Adipocyte (in vitro differentiated cells): ENCODE measurements at regions not wholly inside any gene's neighbourhood (a gene's known extent, or its start where the extent isn't known, plus 50 kb on each side); places are given as distances from the start of the nearest gene placed in this dataset.

ENCODE experiments used
- DNase-seq: peaks from one replicate; pipeline ENCODE4 v3.0.0-alpha.2; 2015; ENCODE audit warnings: low read depth
- H3K27me3 ChIP-seq: replicated peaks from 2 replicates; pipeline ENCODE4 v1.7.0; 2013; ENCODE audit warnings: mild to moderate bottlenecking, low read length, moderate library complexity; ENCODE audit not compliant: control insufficient read depth, insufficient read depth
- H3K36me3 ChIP-seq: 2 replicates; pipeline ENCODE4 v1.7.0; 2013; ENCODE audit warnings: low read length, mild to moderate bottlenecking, moderate library complexity; ENCODE audit not compliant: control insufficient read depth, insufficient read depth, severe bottlenecking
- H3K4me1 ChIP-seq: 2 replicates; pipeline ENCODE4 v1.7.0; 2013; ENCODE audit warnings: mild to moderate bottlenecking, low read length, moderate library complexity; ENCODE audit not compliant: control insufficient read depth, insufficient read depth
- H3K4me3 ChIP-seq: 2 replicates; pipeline ENCODE4 v1.7.0; 2013; ENCODE audit warnings: mild to moderate bottlenecking, low read length, moderate library complexity
- H3K9ac ChIP-seq: 2 replicates; pipeline ENCODE4 v1.7.0; 2013; ENCODE audit warnings: mild to moderate bottlenecking, low read length, moderate library complexity
- H3K9me3 ChIP-seq: 2 replicates; pipeline ENCODE4 v1.7.0; 2013; ENCODE audit warnings: mild to moderate bottlenecking, low read length, moderate library complexity; ENCODE audit not compliant: control insufficient read depth

DNA sequence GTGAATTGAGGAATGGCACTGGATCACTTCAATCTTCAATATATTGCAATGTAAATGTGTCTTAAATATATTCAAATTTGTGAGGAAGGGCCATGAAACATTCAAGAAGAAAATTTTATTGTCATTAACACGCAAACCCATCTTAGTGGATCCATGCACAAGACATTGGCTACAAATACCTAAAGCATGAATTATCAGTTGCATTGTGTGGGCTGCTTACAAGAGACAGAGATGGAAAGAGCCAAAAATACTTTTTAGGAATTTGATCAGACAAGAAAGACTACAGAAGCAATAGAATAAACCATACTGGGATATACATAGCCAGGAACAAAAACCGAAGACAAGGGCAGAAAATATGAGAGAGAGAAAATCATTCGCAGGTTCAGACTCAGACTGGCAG lies 616.2 kb upstream of the GRIA3 start:
- Histone ChIP-seq H3K4me1 (peaks cover 13% of the 10 kb centered on the region), H3K9me3 (peaks cover 10% of the 10 kb centered on the region), H3K36me3 (no peaks in the 10 kb centered on the region), H3K4me3 (no peak overlapping the region), H3K27me3 (no peaks in the 10 kb centered on the region), H3K9ac (no peak overlapping the region)
- DNase-seq = peak; percentile 23

- no peaks in the 10 kb centered on the region for H3K36me3 ChIP-seq
- peaks cover 13% of the 10 kb centered on the region for H3K9me3 ChIP-seq
- no peaks in the 10 kb centered on the region for H3K27me3 ChIP-seq
- H3K4me1 ChIP-seq = no peaks in the 10 kb centered on the region
- DNase-seq = peak; percentile 70
- no peak overlapping the region for H3K4me3 ChIP-seq
- no peak overlapping the region for H3K9ac ChIP-seq
Observed at GRCh38 chrX:122572461-122572860, 611.6 kb upstream of the GRIA3 start.

DNA sequence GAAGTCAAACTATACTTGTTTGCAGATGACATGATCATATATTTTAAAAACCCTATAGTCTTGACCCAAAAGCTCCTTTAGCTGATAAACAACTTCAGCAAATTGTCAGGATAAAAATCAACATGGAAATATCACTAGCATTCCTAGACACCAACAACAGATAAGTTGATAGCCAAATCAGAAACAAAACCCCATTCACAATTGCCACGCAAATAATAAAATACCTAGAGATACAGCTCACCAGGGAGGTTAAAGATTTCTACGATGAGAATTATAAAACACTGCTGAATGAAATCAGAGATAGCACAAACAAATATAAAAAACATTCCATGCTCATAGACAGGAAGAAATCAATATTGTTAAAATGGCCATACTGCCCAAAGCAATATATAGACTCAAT lies 605.0 kb upstream of the GRIA3 start:
- no peaks in the 10 kb centered on the region for H3K27me3 ChIP-seq
- H3K4me3 ChIP-seq = no peak overlapping the region
- H3K36me3 ChIP-seq = no peaks in the 10 kb centered on the region
- H3K4me1 ChIP-seq = no peaks in the 10 kb centered on the region
- H3K9ac ChIP-seq = no peak overlapping the region
- H3K9me3 ChIP-seq = no peaks in the 10 kb centered on the region
- no peak for DNase-seq

DNA sequence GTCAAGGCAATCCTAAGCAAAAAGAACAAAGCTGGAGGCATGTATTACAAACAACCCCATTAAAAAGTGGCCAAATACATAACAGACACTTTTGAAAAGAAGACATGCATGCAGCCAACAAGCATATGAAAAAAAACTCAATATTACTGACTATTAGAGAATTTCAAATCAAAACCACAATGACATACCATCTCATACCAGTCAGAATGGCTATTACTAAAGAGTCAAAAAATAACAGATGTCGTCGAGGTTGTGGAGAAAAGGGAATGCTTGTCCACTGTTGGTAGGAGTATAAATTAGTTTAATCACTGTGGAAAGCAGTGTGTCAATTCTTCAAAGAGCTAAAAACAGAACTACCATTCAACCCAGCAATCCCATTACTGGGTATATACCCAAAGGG lies 604.6 kb upstream of the GRIA3 start:
- H3K36me3 ChIP-seq = no peaks in the 10 kb centered on the region
- no peaks in the 10 kb centered on the region for H3K4me1 ChIP-seq
- no peaks in the 10 kb centered on the region for H3K27me3 ChIP-seq
- no peak overlapping the region for H3K4me3 ChIP-seq
- no peak overlapping the region for H3K9ac ChIP-seq
- no peaks in the 10 kb centered on the region for H3K9me3 ChIP-seq
- DNase-seq = no peak

- H3K27me3 ChIP-seq = no peaks in the 10 kb centered on the region
- no peak overlapping the region for H3K9ac ChIP-seq
- H3K4me1 ChIP-seq = no peaks in the 10 kb centered on the region
- H3K4me3 ChIP-seq = no peak overlapping the region
- no peaks in the 10 kb centered on the region for H3K36me3 ChIP-seq
- H3K9me3 ChIP-seq = no peaks in the 10 kb centered on the region
- DNase-seq = no peak
Observed at GRCh38 chrX:122582280-122582974, 601.7 kb upstream of the GRIA3 start.

- no peaks in the 10 kb centered on the region for H3K27me3 ChIP-seq
- no peaks in the 10 kb centered on the region for H3K4me1 ChIP-seq
- no peaks in the 10 kb centered on the region for H3K9me3 ChIP-seq
- DNase-seq = no peak
- H3K4me3 ChIP-seq = no peak overlapping the region
- no peak overlapping the region for H3K9ac ChIP-seq
- no peaks in the 10 kb centered on the region for H3K36me3 ChIP-seq
Observed at GRCh38 chrX:122582975-122583305, 601.1 kb upstream of the GRIA3 start.

DNA sequence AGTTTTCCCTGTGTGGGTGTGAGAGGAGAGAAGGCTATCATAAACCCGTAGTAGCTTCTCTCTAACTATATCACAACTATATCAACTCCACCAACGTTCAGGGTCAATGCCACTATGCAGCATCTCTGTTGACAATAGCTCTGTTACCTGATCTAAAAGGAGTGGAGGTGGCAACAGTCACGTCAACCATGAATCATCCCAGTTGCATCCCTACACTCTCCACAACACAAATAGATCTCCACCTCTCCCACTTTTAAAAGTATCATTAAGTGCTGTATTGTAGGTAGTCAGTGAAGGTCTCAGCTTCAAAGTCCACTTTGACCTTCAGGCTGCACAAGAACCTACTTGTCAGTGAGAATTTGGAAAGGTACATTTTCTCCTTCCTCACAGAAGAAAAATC lies 600.5 kb upstream of the GRIA3 start:
- H3K9ac ChIP-seq = no peak overlapping the region
- no peaks in the 10 kb centered on the region for H3K27me3 ChIP-seq
- no peak overlapping the region for H3K4me3 ChIP-seq
- H3K9me3 ChIP-seq = no peaks in the 10 kb centered on the region
- no peak for DNase-seq
- no peaks in the 10 kb centered on the region for H3K4me1 ChIP-seq
- no peaks in the 10 kb centered on the region for H3K36me3 ChIP-seq

DNA sequence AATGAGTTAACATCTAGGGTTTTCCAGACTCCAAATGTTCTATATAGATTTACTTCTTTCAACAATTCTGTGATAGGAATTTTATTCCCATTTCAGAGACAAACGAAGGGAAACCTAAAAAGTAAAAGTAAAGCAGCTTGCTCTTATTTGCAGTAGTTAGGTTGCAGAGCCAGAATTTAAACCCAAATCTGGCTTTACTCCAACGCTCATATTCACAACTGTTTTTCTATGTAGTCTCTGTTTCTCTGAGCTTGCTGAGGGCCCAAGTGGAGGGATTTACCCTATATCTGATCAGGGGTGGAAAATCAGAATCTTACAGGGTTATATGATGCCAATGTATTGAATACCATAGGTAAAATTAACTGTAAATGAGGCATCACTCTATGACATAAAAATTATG lies 599.1 kb upstream of the GRIA3 start:
- no peaks in the 10 kb centered on the region for H3K9me3 ChIP-seq
- no peaks in the 10 kb centered on the region for H3K27me3 ChIP-seq
- H3K4me3 ChIP-seq = no peak overlapping the region
- H3K36me3 ChIP-seq = no peaks in the 10 kb centered on the region
- no peaks in the 10 kb centered on the region for H3K4me1 ChIP-seq
- H3K9ac ChIP-seq = no peak overlapping the region
- no peak for DNase-seq

DNA sequence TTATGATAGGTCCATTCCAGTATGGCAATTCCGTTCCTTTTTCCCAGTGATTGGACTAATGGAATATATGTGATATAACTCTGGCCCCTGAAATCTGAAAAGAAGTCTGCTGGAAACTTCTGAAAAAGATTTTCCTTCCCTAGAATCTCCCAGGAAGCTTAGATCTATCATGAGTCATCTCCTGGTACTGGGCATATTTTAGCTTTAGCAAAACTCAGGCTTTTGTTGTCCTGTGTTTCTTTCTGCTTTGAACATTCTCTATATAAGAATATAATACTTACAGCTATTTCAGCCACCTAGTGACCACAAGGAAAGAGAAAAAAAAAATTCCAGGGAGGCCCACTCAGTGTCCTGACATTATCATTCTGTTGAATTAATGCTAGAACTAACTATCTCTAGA lies 597.2 kb upstream of the GRIA3 start:
- H3K36me3 ChIP-seq = no peaks in the 10 kb centered on the region
- H3K4me1 ChIP-seq = no peaks in the 10 kb centered on the region
- H3K4me3 ChIP-seq = no peak overlapping the region
- no peak overlapping the region for H3K9ac ChIP-seq
- peak; percentile 36 for DNase-seq
- no peaks in the 10 kb centered on the region for H3K27me3 ChIP-seq
- no peaks in the 10 kb centered on the region for H3K9me3 ChIP-seq

GRCh38 chrX:122591546-122591945 lies 592.5 kb upstream of the GRIA3 start:
- H3K9ac ChIP-seq = no peak overlapping the region
- no peak overlapping the region for H3K4me3 ChIP-seq
- DNase-seq = no peak
- no peaks in the 10 kb centered on the region for H3K9me3 ChIP-seq
- H3K36me3 ChIP-seq = no peaks in the 10 kb centered on the region
- no peaks in the 10 kb centered on the region for H3K4me1 ChIP-seq
- H3K27me3 ChIP-seq = no peaks in the 10 kb centered on the region

DNA sequence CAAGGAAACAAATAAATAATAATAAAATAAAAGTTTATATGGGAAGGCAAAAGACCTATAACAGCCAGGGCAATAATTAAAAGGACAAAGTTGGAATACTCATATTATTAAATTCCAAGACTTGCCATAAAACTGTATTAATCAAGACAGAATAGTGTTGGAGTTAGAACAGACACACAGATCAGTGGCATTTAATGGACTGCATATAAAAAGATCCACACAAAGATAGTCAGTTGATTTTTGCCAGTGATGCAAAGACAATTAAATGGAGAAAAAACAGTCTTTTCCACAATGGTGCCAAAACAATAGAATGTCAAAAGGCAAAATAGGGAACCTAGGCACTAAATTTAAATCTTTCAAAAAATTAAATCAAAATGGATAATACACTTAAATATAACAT lies 587.1 kb upstream of the GRIA3 start:
- no peaks in the 10 kb centered on the region for H3K9me3 ChIP-seq
- H3K27me3 ChIP-seq = no peaks in the 10 kb centered on the region
- H3K4me1 ChIP-seq = no peaks in the 10 kb centered on the region
- H3K9ac ChIP-seq = no peak overlapping the region
- no peaks in the 10 kb centered on the region for H3K36me3 ChIP-seq
- no peak overlapping the region for H3K4me3 ChIP-seq
- DNase-seq = no peak

DNA sequence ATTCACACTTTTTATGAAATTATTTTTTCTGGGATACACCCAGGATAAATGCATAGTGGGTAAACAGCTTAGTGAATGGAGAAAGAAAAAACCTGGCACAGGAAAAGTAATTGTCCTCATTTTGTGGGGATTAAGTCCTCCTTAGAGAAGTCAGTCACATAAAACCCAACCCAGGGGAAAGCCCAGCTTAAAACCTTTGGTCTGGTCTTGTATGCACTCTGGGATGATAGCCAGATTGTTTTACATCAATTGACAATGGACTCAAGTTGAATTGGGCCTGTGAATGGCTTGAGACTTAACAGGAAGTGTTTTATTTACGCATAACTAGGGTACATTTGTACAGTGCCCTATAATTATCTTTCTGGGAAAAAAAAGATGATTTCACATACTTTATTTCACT lies 561.3 kb upstream of the GRIA3 start:
- no peaks in the 10 kb centered on the region for H3K36me3 ChIP-seq

More for the DNA sequence above, 561.3 kb upstream of the GRIA3 start:
- Histone ChIP-seq H3K27me3 (no peaks in the 10 kb centered on the region), H3K4me3 (no peak overlapping the region), H3K9me3 (peaks cover 3% of the 10 kb centered on the region), H3K4me1 (peaks cover 12% of the 10 kb centered on the region), H3K9ac (no peak overlapping the region)
- no peak for DNase-seq
